DMS53 treated with DMSO at 0.1 percent for 48 hours (cell line): ENCODE measurements at regions not wholly inside any gene's neighbourhood (a gene's known extent, or its start where the extent isn't known, plus 50 kb on each side); places are given as distances from the start of the nearest gene placed in this dataset.
"Not testable (repeated sequence)": the region's sequence is repeated elsewhere in the genome, so short reads cannot be mapped to it uniquely, and the experiment has no call there.

Experiments used
- DNase-seq: peaks from one replicate; lab custom pipeline; 2025; ENCODE audit not compliant: unreplicated experiment; lab: John Stamatoyannopoulos, UW

- DNase-seq, result no peak
Observed at GRCh38 chr3:20668411-20668810, 482.4 kb upstream of the SGO1 start.

GRCh38 chr3:20666091-20666490, 480.1 kb upstream of the SGO1 start:
- DNase-seq, result no peak

- DNase-seq, result no peak
Observed at GRCh38 chr3:20658491-20658890, 472.5 kb upstream of the SGO1 start.

- no peak for DNase-seq
Observed at GRCh38 chr3:20657560-20657959, 471.6 kb upstream of the SGO1 start.

- DNase-seq, result no peak
Observed at GRCh38 chr3:20652231-20652986, 466.4 kb upstream of the SGO1 start.

- DNase-seq, result no peak
Observed at GRCh38 chr3:20648921-20649381, 462.9 kb upstream of the SGO1 start.

GRCh38 chr3:20648294-20648693, 462.3 kb upstream of the SGO1 start:
- no peak for DNase-seq

GRCh38 chr3:20646425-20646824, 460.4 kb upstream of the SGO1 start:
- no peak for DNase-seq

GRCh38 chr3:20645340-20645739, 459.3 kb upstream of the SGO1 start:
- DNase-seq, result no peak

- DNase-seq, result no peak
Observed at GRCh38 chr3:20637729-20638128, 451.7 kb upstream of the SGO1 start.

- DNase-seq, result no peak
Observed at GRCh38 chr3:20622304-20622703, 436.3 kb upstream of the SGO1 start.

GRCh38 chr3:20618621-20619020, 432.6 kb upstream of the SGO1 start:
- DNase-seq, result not testable (repeated sequence)

GRCh38 chr3:20618181-20618580, 432.2 kb upstream of the SGO1 start:
- DNase-seq, result not testable (repeated sequence)

GRCh38 chr3:20615982-20616381, 430.0 kb upstream of the SGO1 start:
- not testable (repeated sequence) for DNase-seq

GRCh38 chr3:20608054-20608738, 422.2 kb upstream of the SGO1 start:
- no peak for DNase-seq

GRCh38 chr3:20604659-20605058, 418.7 kb upstream of the SGO1 start:
- no peak for DNase-seq

GRCh38 chr3:20589275-20589674, 403.3 kb upstream of the SGO1 start:
- DNase-seq, result no peak

GRCh38 chr3:20588781-20589180, 402.8 kb upstream of the SGO1 start:
- DNase-seq, result no peak

GRCh38 chr3:20583648-20584047, 397.6 kb upstream of the SGO1 start:
- DNase-seq, result no peak

- DNase-seq, result no peak
Observed at GRCh38 chr3:20576228-20576627, 390.2 kb upstream of the SGO1 start.

- DNase-seq, result no peak
Observed at GRCh38 chr3:20575146-20575545, 389.1 kb upstream of the SGO1 start.

GRCh38 chr3:20574746-20575145, 388.7 kb upstream of the SGO1 start:
- no peak for DNase-seq

- DNase-seq, result no peak
Observed at GRCh38 chr3:20573175-20573574, 387.2 kb upstream of the SGO1 start.
